ENCODE measurements at regions not wholly inside any gene's neighbourhood (a gene's known extent, or its start where the extent isn't known, plus 50 kb on each side); places are given as distances from the start of the nearest gene placed in this dataset.
"Not testable (repeated sequence)": the region's sequence is repeated elsewhere in the genome, so short reads cannot be mapped to it uniquely, and the experiment has no call there.

- peak overlapping the region; percentile 98 for H3K27ac Mint-ChIP-seq
- DNase-seq (no peak), ATAC-seq (ENCODE audit: low read depth) (peak; percentile 49)
- no peaks in the 10 kb centered on the region for H3K27me3 Mint-ChIP-seq
- peak overlapping the region; percentile 97 for H3K4me3 Mint-ChIP-seq
- peaks cover 47% of the 10 kb centered on the region for H3K4me1 Mint-ChIP-seq
- peaks cover 9% of the 10 kb centered on the region for H3K9me3 Mint-ChIP-seq
- POLR2A ChIA-PET: interaction anchor here (1.0 kb wide), 1 partner anchor 11 kb away, joined by 3 read pairs; no protein-coding TSS in a partner anchor
- peaks cover 30% of the 10 kb centered on the region for H3K36me3 Mint-ChIP-seq
These were observed 73.1 kb upstream of the UCN3 start for GRCh38 chr10:5291501-5292195.

- POLR2A ChIA-PET: interaction anchor here (1.0 kb wide), 1 partner anchor 10 kb away, joined by 3 read pairs; no protein-coding TSS in a partner anchor
- H3K9me3 Mint-ChIP-seq: peaks cover 11% of the 10 kb centered on the region
- peak overlapping the region; percentile 98 for H3K27ac Mint-ChIP-seq
- H3K4me1 Mint-ChIP-seq: peaks cover 54% of the 10 kb centered on the region
- no peaks in the 10 kb centered on the region for H3K27me3 Mint-ChIP-seq
- ATAC-seq (ENCODE audit: low read depth) (peak; percentile 23), DNase-seq (no peak)
- H3K4me3 Mint-ChIP-seq: peak overlapping the region; percentile 97
- peaks cover 33% of the 10 kb centered on the region for H3K36me3 Mint-ChIP-seq
These were observed 72.5 kb upstream of the UCN3 start for GRCh38 chr10:5292196-5292735.

GRCh38 chr10:5292970-5293369 lies 71.8 kb upstream of the UCN3 start:
- Mint-ChIP-seq H3K9me3 (peaks cover 13% of the 10 kb centered on the region), H3K4me3 (peak overlapping the region; percentile 97), H3K4me1 (peaks cover 61% of the 10 kb centered on the region), H3K27ac (peak overlapping the region; percentile 98), H3K36me3 (peaks cover 39% of the 10 kb centered on the region)
- not testable (repeated sequence) for DNase-seq; H3K27me3 Mint-ChIP-seq; ATAC-seq (ENCODE audit: low read depth)
- POLR2A ChIA-PET: interaction anchor here (0.7 to 2.1 kb wide), 4 partner anchors 9 to 1332 kb away, joined by 3 to 10 read pairs (median 4); no protein-coding TSS in a partner anchor

- peaks cover 66% of the 10 kb centered on the region for H3K4me1 Mint-ChIP-seq
- ATAC-seq (ENCODE audit: low read depth) (peak; percentile 56), DNase-seq (peak; percentile 80)
- peaks cover 46% of the 10 kb centered on the region for H3K36me3 Mint-ChIP-seq
- no peaks in the 10 kb centered on the region for H3K27me3 Mint-ChIP-seq
- POLR2A ChIA-PET: interaction anchor here (0.7 to 2.1 kb wide), 4 partner anchors 9 to 1333 kb away, joined by 3 to 10 read pairs (median 4); no protein-coding TSS in a partner anchor
- peak overlapping the region; percentile 97 for H3K4me3 Mint-ChIP-seq
- H3K9me3 Mint-ChIP-seq: peaks cover 13% of the 10 kb centered on the region
- H3K27ac Mint-ChIP-seq: peak overlapping the region; percentile 98
These were observed 70.8 kb upstream of the UCN3 start for GRCh38 chr10:5293691-5294550.

- Mint-ChIP-seq H3K4me1 (peaks cover 54% of the 10 kb centered on the region), H3K9me3 (peaks cover 16% of the 10 kb centered on the region), H3K27ac (peak overlapping the region; percentile 100), H3K27me3 (peaks cover 2% of the 10 kb centered on the region), H3K4me3 (peak overlapping the region; percentile 81), H3K36me3 (peaks cover 69% of the 10 kb centered on the region)
- POLR2A ChIA-PET: interaction anchor here (1.1 to 1.3 kb wide), 2 partner anchors 13 to 20 kb away, joined by 4 to 5 read pairs; no protein-coding TSS in a partner anchor
- ATAC-seq (ENCODE audit: low read depth) (peak; percentile 67), DNase-seq (peak; percentile 51)
These were observed 67.3 kb upstream of the UCN3 start for GRCh38 chr10:5297466-5297865.

- DNase-seq (no peak), ATAC-seq (ENCODE audit: low read depth) (no peak)
- Mint-ChIP-seq H3K4me3 (peak overlapping the region; percentile 81), H3K4me1 (peaks cover 51% of the 10 kb centered on the region), H3K36me3 (peaks cover 70% of the 10 kb centered on the region), H3K27ac (peak overlapping the region; percentile 100), H3K27me3 (peaks cover 3% of the 10 kb centered on the region), H3K9me3 (peaks cover 16% of the 10 kb centered on the region)
- POLR2A ChIA-PET: interaction anchor here (1.1 to 1.3 kb wide), 2 partner anchors 13 to 20 kb away, joined by 4 to 5 read pairs; no protein-coding TSS in a partner anchor
These were observed 66.8 kb upstream of the UCN3 start for GRCh38 chr10:5297996-5298395.

- Mint-ChIP-seq H3K27me3 (peaks cover 3% of the 10 kb centered on the region), H3K4me1 (peaks cover 38% of the 10 kb centered on the region), H3K4me3 (no peak overlapping the region), H3K36me3 (peaks cover 80% of the 10 kb centered on the region), H3K27ac (no peak overlapping the region), H3K9me3 (peaks cover 28% of the 10 kb centered on the region)
- POLR2A ChIA-PET: no interaction called here
- ATAC-seq (ENCODE audit: low read depth) (no peak), DNase-seq (no peak)
These were observed 64.8 kb upstream of the UCN3 start for GRCh38 chr10:5299950-5300349.

GRCh38 chr10:5303504-5303903 lies 61.3 kb upstream of the UCN3 start:
- H3K27me3 Mint-ChIP-seq: peaks cover 3% of the 10 kb centered on the region
- DNase-seq (no peak), ATAC-seq (ENCODE audit: low read depth) (no peak)
- H3K4me1 Mint-ChIP-seq: peaks cover 6% of the 10 kb centered on the region
- no peak overlapping the region for H3K27ac Mint-ChIP-seq
- H3K4me3 Mint-ChIP-seq: no peak overlapping the region
- H3K9me3 Mint-ChIP-seq: peaks cover 28% of the 10 kb centered on the region
- POLR2A ChIA-PET: no interaction called here
- peaks cover 63% of the 10 kb centered on the region for H3K36me3 Mint-ChIP-seq

- Mint-ChIP-seq H3K36me3 (peaks cover 57% of the 10 kb centered on the region), H3K4me1 (peaks cover 2% of the 10 kb centered on the region), H3K9me3 (peaks cover 27% of the 10 kb centered on the region), H3K27ac (no peak overlapping the region), H3K4me3 (no peak overlapping the region), H3K27me3 (peaks cover 3% of the 10 kb centered on the region)
- no peak for DNase-seq
- no peak for ATAC-seq (ENCODE audit: low read depth)
- POLR2A ChIA-PET: no interaction called here
These were observed 59.4 kb upstream of the UCN3 start for GRCh38 chr10:5305374-5305773.

- H3K4me1 Mint-ChIP-seq: peaks cover 22% of the 10 kb centered on the region
- H3K36me3 Mint-ChIP-seq: peaks cover 25% of the 10 kb centered on the region
- no peaks in the 10 kb centered on the region for H3K27me3 Mint-ChIP-seq
- no peak overlapping the region for H3K4me3 Mint-ChIP-seq
- peaks cover 18% of the 10 kb centered on the region for H3K9me3 Mint-ChIP-seq
- POLR2A ChIA-PET: no interaction called here
- DNase-seq: no peak
- no peak for ATAC-seq (ENCODE audit: low read depth)
- H3K27ac Mint-ChIP-seq: no peak overlapping the region
These were observed 53.9 kb upstream of the UCN3 start for GRCh38 chr10:5310914-5311313.

GRCh38 chr10:5311617-5312016 lies 53.1 kb upstream of the UCN3 start:
- no peaks in the 10 kb centered on the region for H3K27me3 Mint-ChIP-seq
- DNase-seq (no peak), ATAC-seq (ENCODE audit: low read depth) (no peak)
- peaks cover 29% of the 10 kb centered on the region for H3K4me1 Mint-ChIP-seq
- H3K36me3 Mint-ChIP-seq: peaks cover 21% of the 10 kb centered on the region
- POLR2A ChIA-PET: no interaction called here
- no peak overlapping the region for H3K4me3 Mint-ChIP-seq
- H3K9me3 Mint-ChIP-seq: peaks cover 15% of the 10 kb centered on the region
- H3K27ac Mint-ChIP-seq: no peak overlapping the region

- no peak for ATAC-seq (ENCODE audit: low read depth)
- no peaks in the 10 kb centered on the region for H3K27me3 Mint-ChIP-seq
- POLR2A ChIA-PET: interaction anchor here (1.0 kb wide), 1 partner anchor 18 kb away, joined by 4 read pairs; no protein-coding TSS in a partner anchor
These were observed 49.9 kb upstream of the UCN3 start for GRCh38 chr10:5314840-5315239.

More at GRCh38 chr10:5314840-5315239, 49.9 kb upstream of the UCN3 start:
- Mint-ChIP-seq H3K9me3 (peaks cover 10% of the 10 kb centered on the region), H3K36me3 (peaks cover 10% of the 10 kb centered on the region), H3K27ac (peak overlapping the region; percentile 73), H3K4me3 (peak overlapping the region; percentile 11), H3K4me1 (peaks cover 44% of the 10 kb centered on the region)
- no peak for DNase-seq
